ENCODE measurements at regions not wholly inside any gene's neighbourhood (a gene's known extent, or its start where the extent isn't known, plus 50 kb on each side); places are given as distances from the start of the nearest gene placed in this dataset.

GRCh38 chr2:173555833-173556232, 201.2 kb downstream of the CDCA7 start:
- TF ChIP-seq, protein P1, sequence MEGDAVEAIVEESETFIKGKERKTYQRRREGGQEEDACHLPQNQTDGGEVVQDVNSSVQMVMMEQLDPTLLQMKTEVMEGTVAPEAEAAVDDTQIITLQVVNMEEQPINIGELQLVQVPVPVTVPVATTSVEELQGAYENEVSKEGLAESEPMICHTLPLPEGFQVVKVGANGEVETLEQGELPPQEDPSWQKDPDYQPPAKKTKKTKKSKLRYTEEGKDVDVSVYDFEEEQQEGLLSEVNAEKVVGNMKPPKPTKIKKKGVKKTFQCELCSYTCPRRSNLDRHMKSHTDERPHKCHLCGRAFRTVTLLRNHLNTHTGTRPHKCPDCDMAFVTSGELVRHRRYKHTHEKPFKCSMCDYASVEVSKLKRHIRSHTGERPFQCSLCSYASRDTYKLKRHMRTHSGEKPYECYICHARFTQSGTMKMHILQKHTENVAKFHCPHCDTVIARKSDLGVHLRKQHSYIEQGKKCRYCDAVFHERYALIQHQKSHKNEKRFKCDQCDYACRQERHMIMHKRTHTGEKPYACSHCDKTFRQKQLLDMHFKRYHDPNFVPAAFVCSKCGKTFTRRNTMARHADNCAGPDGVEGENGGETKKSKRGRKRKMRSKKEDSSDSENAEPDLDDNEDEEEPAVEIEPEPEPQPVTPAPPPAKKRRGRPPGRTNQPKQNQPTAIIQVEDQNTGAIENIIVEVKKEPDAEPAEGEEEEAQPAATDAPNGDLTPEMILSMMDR (IDR thresholded peaks at IDR 0.05), result no peak
- TF ChIP-seq POLR2A (IDR thresholded peaks at IDR 0.05), result no peak

Measured in prostate gland (tissue), 2 donors.